OCI-LY7 (cell line): ENCODE measurements at regions not wholly inside any gene's neighbourhood (a gene's known extent, or its start where the extent isn't known, plus 50 kb on each side); places are given as distances from the start of the nearest gene placed in this dataset.

ENCODE experiments used
- BruUV-seq: library from RNA; stranded (reverse); fragments of 400-500 nt; replicated peaks from 2 replicates; lab custom pipeline; 2021; lab: Mats Ljungman, UMichigan
- CTCF ChIA-PET: fragments of 300-600 bp; sonication (Branson Sonifier 250); formaldehyde crosslinking; loops from one replicate; lab custom pipeline; 2022; ENCODE audit warnings: antibody characterized with exemption; ENCODE audit not compliant: unreplicated experiment; lab: Charles Lee
- POLR2A ChIA-PET: fragments of 300-600 bp; sonication (Branson Sonifier 250); formaldehyde crosslinking; loops from one replicate; lab custom pipeline; 2022; ENCODE audit warnings: antibody characterized with exemption; lab: Charles Lee
- DNase-seq: peaks from one replicate; pipeline ENCODE4 v3.0.0-alpha.2; 2015; ENCODE audit warnings: low spot score
- H2AFZ ChIP-seq: fragments of 200-600 bp; sonication (generic), shearing (Covaris generic); 2 replicates; pipeline ENCODE4 v1.6.1; 2014; ENCODE audit warnings: mild to moderate bottlenecking, antibody characterized with exemption, low read length, moderate library complexity
- H3K27ac ChIP-seq: fragments of 200-600 bp; sonication (generic); 2 replicates; pipeline ENCODE4 v1.5.1; 2014; ENCODE audit warnings: mixed run types, low read depth, mild to moderate bottlenecking, moderate library complexity, low read length, inconsistent platforms; ENCODE audit not compliant: poor library complexity, severe bottlenecking
- H3K36me3 ChIP-seq: fragments of 200-600 bp; sonication (generic); 2 replicates; pipeline ENCODE4 v1.6.1; 2014; ENCODE audit warnings: mild to moderate bottlenecking, antibody characterized with exemption, low read length, moderate library complexity, mixed read lengths; ENCODE audit not compliant: insufficient read depth
- H3K4me1 ChIP-seq: fragments of 200-600 bp; sonication (generic); 2 replicates; pipeline ENCODE4 v1.5.1; 2014; ENCODE audit warnings: mild to moderate bottlenecking, low read length; ENCODE audit not compliant: insufficient read depth, poor library complexity, severe bottlenecking
- H3K4me2 ChIP-seq: fragments of 200-600 bp; sonication (generic); 2 replicates; pipeline ENCODE4 v1.6.1; 2014; ENCODE audit warnings: mild to moderate bottlenecking, low read length
- H3K4me3 ChIP-seq: fragments of 200-600 bp; sonication (generic); 2 replicates; pipeline ENCODE4 v1.5.1; 2014; ENCODE audit warnings: mild to moderate bottlenecking, low read depth, low read length; ENCODE audit not compliant: poor library complexity, severe bottlenecking
- H3K79me2 ChIP-seq: fragments of 200-600 bp; sonication (generic); 2 replicates; pipeline ENCODE4 v1.6.1; 2016; ENCODE audit warnings: low read depth, mild to moderate bottlenecking, low read length, moderate library complexity, mixed read lengths; ENCODE audit not compliant: insufficient read depth
- H3K9me2 ChIP-seq: fragments of 200-600 bp; sonication (generic); 2 replicates; pipeline ENCODE4 v1.6.1; 2016; ENCODE audit warnings: mild to moderate bottlenecking, low read length, mixed read lengths; ENCODE audit not compliant: insufficient read depth
- H3K9me3 ChIP-seq: fragments of 200-600 bp; sonication (generic); 2 replicates; pipeline ENCODE4 v1.6.1; 2014; ENCODE audit warnings: mild to moderate bottlenecking, mixed run types, low read length, mixed read lengths
- H4K20me1 ChIP-seq: fragments of 200-600 bp; sonication (generic); 2 replicates; pipeline ENCODE4 v1.6.1; 2014; ENCODE audit warnings: mild to moderate bottlenecking, antibody characterized with exemption, low read length, moderate library complexity, mixed read lengths; ENCODE audit not compliant: insufficient read depth
- EZH2phosphoT487 ChIP-seq: fragments of 200-600 bp; sonication (generic); IDR thresholded peaks from 2 replicates; pipeline ENCODE4 v1.6.1; 2018; ENCODE audit warnings: low read depth, borderline replicate concordance, mild to moderate bottlenecking, mixed run types, antibody characterized with exemption, low read length, moderate library complexity, mixed read lengths
- intact Hi-C: fragments of 100-400 bp; cut with micrococcal nuclease; formaldehyde crosslinking; loops from one replicate; pipeline ENCODE4 v1.10.0; 2022; ENCODE audit not compliant: unreplicated experiment
- TF ChIP-seq, protein P1 (sequence below): fragments of 200-600 bp; sonication (generic); conservative IDR thresholded peaks from 2 replicates; pipeline ENCODE4 v1.5.1; 2014; ENCODE audit warnings: mild to moderate bottlenecking, antibody characterized with exemption, low read length, moderate library complexity, mixed read lengths

- Histone ChIP-seq H3K9me3 (no peaks in the 10 kb centered on the region), H3K4me1 (no peaks in the 10 kb centered on the region), H3K4me2 (no peak overlapping the region), H4K20me1 (no peaks in the 10 kb centered on the region), H3K36me3 (no peaks in the 10 kb centered on the region), H3K79me2 (no peaks in the 10 kb centered on the region), H3K27ac (no peak overlapping the region), H3K9me2 (no peaks in the 10 kb centered on the region), H3K4me3 (no peak overlapping the region), H2AFZ (no peak overlapping the region)
- BruUV-seq: no TSS peak
- no peak for TF ChIP-seq EZH2phosphoT487
- TF ChIP-seq, protein P1, sequence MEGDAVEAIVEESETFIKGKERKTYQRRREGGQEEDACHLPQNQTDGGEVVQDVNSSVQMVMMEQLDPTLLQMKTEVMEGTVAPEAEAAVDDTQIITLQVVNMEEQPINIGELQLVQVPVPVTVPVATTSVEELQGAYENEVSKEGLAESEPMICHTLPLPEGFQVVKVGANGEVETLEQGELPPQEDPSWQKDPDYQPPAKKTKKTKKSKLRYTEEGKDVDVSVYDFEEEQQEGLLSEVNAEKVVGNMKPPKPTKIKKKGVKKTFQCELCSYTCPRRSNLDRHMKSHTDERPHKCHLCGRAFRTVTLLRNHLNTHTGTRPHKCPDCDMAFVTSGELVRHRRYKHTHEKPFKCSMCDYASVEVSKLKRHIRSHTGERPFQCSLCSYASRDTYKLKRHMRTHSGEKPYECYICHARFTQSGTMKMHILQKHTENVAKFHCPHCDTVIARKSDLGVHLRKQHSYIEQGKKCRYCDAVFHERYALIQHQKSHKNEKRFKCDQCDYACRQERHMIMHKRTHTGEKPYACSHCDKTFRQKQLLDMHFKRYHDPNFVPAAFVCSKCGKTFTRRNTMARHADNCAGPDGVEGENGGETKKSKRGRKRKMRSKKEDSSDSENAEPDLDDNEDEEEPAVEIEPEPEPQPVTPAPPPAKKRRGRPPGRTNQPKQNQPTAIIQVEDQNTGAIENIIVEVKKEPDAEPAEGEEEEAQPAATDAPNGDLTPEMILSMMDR: no peak
- intact Hi-C loops: no loop called here
- ChIA-PET CTCF (no interaction called here), POLR2A (no interaction called here)
- no peak for DNase-seq
These were observed 396.9 kb downstream of the FAM47A start for GRCh38 chrX:33735182-33735581.

DNA sequence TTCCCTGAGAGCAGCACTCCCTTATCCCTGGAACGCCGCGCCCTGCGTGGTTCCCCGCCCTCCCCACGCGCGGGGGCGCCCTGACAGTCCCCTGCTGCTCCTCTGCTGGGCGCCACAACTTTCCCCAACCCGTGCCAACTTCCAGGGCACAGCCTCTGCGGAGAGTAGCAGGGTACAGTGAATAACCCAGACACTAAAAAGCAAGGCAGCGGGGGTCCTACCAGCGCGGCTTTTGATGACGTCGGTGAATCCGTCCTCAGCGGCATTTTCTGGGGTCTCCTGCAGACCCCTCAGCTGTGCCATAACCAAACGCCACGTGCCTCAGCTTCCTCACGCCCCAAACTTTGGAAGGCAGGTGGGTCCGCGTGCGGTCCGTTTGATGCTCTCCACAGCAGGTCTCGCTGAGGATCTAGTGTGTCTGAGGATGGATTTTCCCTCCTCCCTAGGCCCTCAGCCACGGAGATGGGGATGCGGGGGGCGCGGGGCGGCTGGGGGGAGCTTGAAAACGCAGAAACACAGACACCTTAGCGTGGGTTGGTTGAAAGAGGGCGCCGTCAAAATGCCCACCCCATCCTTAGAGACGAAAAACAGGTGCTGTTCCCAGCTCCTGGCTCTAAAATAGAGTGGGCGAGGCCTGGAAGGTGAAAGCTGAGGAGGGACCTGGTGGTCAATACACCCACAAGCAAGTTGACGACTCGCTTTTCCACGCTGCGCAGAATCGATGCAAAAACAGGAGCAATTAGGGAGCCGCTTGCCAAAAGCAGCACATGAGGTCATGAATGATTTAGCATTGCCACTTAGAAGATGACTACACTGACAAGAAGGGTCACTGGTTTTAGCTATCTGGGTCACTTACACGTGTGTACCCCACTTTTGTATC, 405.6 kb downstream of the FAM47A start:
- Histone ChIP-seq H3K4me3 (no peak overlapping the region), H3K4me1 (no peaks in the 10 kb centered on the region), H3K9me2 (no peaks in the 10 kb centered on the region), H3K36me3 (no peaks in the 10 kb centered on the region), H3K79me2 (no peaks in the 10 kb centered on the region), H2AFZ (no peak overlapping the region), H3K4me2 (no peak overlapping the region), H3K9me3 (no peaks in the 10 kb centered on the region), H3K27ac (no peak overlapping the region), H4K20me1 (no peaks in the 10 kb centered on the region)
- no peak for TF ChIP-seq EZH2phosphoT487
- TF ChIP-seq, protein P1: no peak
- intact Hi-C loops: no loop called here
- ChIA-PET CTCF (no interaction called here), POLR2A (interaction anchor here (0.7 kb wide), 1 partner anchor 170 kb away, joined by 3 read pairs; no protein-coding TSS in a partner anchor)
- DNase-seq: no peak
- BruUV-seq: no TSS peak
